Skeletal muscle satellite cell (primary cell): ENCODE measurements at regions not wholly inside any gene's neighbourhood (a gene's known extent, or its start where the extent isn't known, plus 50 kb on each side); places are given as distances from the start of the nearest gene placed in this dataset.

ENCODE experiments used
- H3K27me3 ChIP-seq: 2 replicates; pipeline ENCODE4 v1.7.0; 2013; ENCODE audit warnings: low read length; ENCODE audit not compliant: control insufficient read depth, insufficient read depth
- H3K36me3 ChIP-seq: 2 replicates; pipeline ENCODE4 v1.7.0; 2013; ENCODE audit warnings: mild to moderate bottlenecking, control low read depth, low read length; ENCODE audit not compliant: insufficient read depth
- H3K4me1 ChIP-seq: 2 replicates; pipeline ENCODE4 v1.7.0; 2013; ENCODE audit warnings: low read length; ENCODE audit not compliant: control insufficient read depth, insufficient read depth
- H3K4me2 ChIP-seq: 2 replicates; pipeline ENCODE4 v1.7.0; 2013; ENCODE audit warnings: mild to moderate bottlenecking, low read length
- H3K4me3 ChIP-seq: 2 replicates; pipeline ENCODE4 v1.7.0; 2013; ENCODE audit warnings: low read length
- H3K9ac ChIP-seq: 2 replicates; pipeline ENCODE4 v1.7.0; 2013; ENCODE audit warnings: mild to moderate bottlenecking, low read depth, low read length, moderate library complexity
- H3K9me3 ChIP-seq: replicated peaks from 2 replicates; pipeline ENCODE4 v1.7.0; 2013; ENCODE audit warnings: mild to moderate bottlenecking, control low read depth, low read length

DNA sequence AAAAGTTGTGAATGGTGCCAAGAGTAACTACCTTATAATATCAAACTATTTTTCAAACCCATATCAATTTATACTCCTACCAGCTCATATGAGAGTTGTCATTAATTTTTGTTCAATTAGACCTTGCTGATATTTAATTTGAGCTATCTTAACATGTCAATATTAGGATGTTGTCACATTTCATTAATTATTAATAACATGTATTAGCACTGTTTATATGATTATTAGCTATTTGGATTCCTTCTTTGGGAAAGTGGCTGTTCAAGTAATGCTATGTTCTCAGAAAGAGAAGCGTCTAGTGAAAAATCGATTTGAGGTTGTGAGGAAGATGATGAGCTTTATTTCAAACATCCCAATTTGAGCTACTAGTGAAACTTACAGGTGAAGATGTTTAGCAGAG is 620.2 kb downstream of the KCNJ3 start:
- no peaks in the 10 kb centered on the region for H3K9me3 ChIP-seq
- H3K4me3 ChIP-seq = no peak overlapping the region
- no peak overlapping the region for H3K9ac ChIP-seq
- H3K4me1 ChIP-seq = no peaks in the 10 kb centered on the region
- no peaks in the 10 kb centered on the region for H3K36me3 ChIP-seq
- H3K27me3 ChIP-seq = no peaks in the 10 kb centered on the region
- no peak overlapping the region for H3K4me2 ChIP-seq

DNA sequence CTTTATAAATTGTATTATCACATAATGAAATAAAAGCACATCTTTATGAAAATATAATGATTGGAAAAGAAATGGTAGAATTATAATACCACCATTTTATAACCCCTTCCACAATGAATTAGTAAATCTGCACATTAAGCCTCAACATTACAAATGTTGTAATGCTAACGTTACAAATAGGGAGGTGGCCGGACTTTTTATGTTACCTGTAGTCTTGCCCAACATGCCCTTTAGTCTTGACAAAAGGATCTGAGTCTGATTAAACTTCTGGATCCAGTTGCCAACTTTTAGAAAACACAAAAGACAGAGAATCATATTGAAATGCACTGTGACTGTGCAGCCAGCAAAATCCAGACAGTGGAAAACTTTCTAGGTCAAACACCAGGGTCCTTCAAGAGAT is 617.3 kb downstream of the KCNJ3 start:
- no peaks in the 10 kb centered on the region for H3K4me1 ChIP-seq
- H3K4me2 ChIP-seq = no peak overlapping the region
- no peaks in the 10 kb centered on the region for H3K9me3 ChIP-seq
- H3K9ac ChIP-seq = no peak overlapping the region
- H3K4me3 ChIP-seq = no peak overlapping the region
- no peaks in the 10 kb centered on the region for H3K36me3 ChIP-seq
- no peaks in the 10 kb centered on the region for H3K27me3 ChIP-seq

DNA sequence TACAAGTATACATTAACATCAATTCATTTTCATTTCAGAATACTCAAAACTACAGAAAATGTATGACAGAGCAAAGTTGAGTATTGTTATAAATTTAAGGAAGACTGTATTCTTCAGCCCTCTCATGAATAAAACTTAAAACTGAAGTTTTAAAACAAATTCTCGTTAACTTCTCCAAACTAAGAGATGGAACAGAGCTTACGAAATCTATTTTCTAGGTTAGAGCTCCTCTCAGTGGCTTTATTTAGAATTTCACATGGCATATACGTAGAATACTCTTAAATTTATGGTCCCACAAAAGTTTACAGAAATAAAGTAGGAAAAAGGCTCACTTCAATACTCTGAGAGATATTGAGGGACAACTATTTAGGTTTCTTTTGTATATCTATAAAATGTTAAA is 612.1 kb downstream of the KCNJ3 start:
- no peak overlapping the region for H3K4me2 ChIP-seq
- H3K27me3 ChIP-seq = no peaks in the 10 kb centered on the region
- no peak overlapping the region for H3K4me3 ChIP-seq
- H3K4me1 ChIP-seq = no peaks in the 10 kb centered on the region
- H3K9me3 ChIP-seq = no peaks in the 10 kb centered on the region
- no peaks in the 10 kb centered on the region for H3K36me3 ChIP-seq
- H3K9ac ChIP-seq = no peak overlapping the region

DNA sequence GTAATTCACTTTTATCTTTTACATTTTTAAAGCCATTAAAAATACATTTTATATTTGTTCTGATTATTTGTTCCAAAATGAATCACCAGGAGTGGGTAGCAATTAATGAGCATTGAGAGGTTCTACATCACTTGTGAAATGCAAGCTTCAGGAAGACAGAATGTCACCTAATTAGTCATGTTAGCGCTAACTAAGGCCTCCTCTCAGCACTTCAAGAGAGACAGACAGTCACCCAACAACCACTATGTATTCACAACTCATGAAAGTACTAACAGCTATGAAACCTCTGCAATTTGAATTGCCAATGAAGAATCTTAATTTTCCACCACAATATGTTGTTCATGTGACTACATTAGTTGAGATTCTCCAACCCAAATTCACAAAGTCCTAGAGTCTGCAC is 611.0 kb downstream of the KCNJ3 start:
- Histone ChIP-seq H3K9ac (no peak overlapping the region), H3K36me3 (no peaks in the 10 kb centered on the region), H3K4me1 (no peaks in the 10 kb centered on the region), H3K9me3 (no peaks in the 10 kb centered on the region), H3K27me3 (no peaks in the 10 kb centered on the region), H3K4me3 (no peak overlapping the region), H3K4me2 (no peak overlapping the region)

DNA sequence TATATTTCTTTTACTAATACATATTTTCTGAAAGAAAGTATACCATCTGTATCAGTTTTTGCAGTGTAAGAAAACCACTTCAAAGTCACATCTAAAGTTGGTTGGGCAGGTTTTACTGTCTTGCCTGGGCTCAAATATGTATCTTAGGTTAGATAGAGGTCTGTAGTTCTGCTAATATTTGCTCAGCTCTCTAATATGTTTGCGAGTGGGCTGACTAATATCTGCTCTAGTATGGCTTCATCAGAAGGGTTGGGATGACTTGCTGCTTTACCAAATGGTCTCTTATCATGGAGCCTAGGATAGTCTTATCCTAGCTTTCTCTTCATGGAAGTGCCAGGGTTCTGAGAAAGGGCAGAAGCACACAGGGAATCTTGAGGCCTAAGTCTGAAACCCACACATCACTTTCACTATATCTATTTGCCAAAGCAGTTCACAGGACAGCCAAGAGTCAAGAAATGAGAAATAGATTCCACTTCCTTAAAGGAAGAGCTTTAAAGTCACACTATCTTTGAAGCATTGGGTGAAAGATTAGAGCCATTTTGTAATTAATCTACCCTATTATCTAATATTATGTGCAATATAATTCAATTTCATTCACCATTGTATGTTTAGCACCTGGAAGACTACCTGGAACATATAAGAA is 610.0 kb downstream of the KCNJ3 start:
- Histone ChIP-seq H3K4me2 (no peak overlapping the region), H3K4me3 (no peak overlapping the region), H3K27me3 (no peaks in the 10 kb centered on the region), H3K9ac (no peak overlapping the region), H3K36me3 (no peaks in the 10 kb centered on the region), H3K9me3 (no peaks in the 10 kb centered on the region), H3K4me1 (no peaks in the 10 kb centered on the region)

DNA sequence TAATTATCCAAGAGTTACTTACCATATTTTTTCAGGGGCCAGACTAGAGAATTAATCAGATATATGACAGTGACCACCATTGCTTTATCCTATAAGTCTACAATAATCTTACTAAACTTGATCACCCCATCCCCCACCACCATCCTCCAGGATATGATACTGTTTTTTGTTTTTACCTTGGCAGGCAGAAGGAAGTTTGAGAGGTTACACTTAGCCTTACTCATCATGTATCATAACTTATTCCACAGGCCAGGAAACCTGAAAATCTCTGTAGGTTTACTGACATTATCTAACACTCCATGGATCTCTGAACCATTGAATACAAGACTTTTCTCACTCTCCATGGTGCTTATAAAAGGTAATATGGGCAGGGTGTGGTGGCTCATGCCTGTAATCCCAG is 602.7 kb downstream of the KCNJ3 start:
- H3K4me3 ChIP-seq = no peak overlapping the region
- no peak overlapping the region for H3K4me2 ChIP-seq
- H3K27me3 ChIP-seq = no peaks in the 10 kb centered on the region
- H3K9me3 ChIP-seq = no peaks in the 10 kb centered on the region
- H3K9ac ChIP-seq = no peak overlapping the region
- no peaks in the 10 kb centered on the region for H3K4me1 ChIP-seq
- H3K36me3 ChIP-seq = no peaks in the 10 kb centered on the region

DNA sequence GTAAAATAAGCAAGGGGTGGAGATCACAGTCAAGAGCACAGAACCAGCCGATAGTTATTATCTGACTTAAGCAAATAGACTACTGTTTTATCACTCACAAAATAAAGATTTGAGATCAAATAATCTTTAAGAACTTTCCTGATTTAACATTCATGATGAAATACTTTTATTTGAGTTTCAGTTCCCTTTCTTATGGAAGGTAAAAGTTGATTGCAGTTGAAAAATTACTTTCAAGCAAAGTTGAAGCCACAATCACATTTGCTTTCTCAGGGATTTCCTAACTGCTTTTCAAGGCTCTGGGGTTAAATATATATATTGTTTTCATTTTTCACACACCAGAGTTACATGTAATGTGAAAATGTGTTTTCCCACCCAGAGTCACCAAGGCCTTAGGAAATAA is 599.5 kb downstream of the KCNJ3 start:
- H3K4me1 ChIP-seq = no peaks in the 10 kb centered on the region
- H3K9me3 ChIP-seq = no peaks in the 10 kb centered on the region
- no peak overlapping the region for H3K4me2 ChIP-seq
- no peak overlapping the region for H3K4me3 ChIP-seq
- no peaks in the 10 kb centered on the region for H3K36me3 ChIP-seq
- H3K27me3 ChIP-seq = no peaks in the 10 kb centered on the region
- H3K9ac ChIP-seq = no peak overlapping the region

DNA sequence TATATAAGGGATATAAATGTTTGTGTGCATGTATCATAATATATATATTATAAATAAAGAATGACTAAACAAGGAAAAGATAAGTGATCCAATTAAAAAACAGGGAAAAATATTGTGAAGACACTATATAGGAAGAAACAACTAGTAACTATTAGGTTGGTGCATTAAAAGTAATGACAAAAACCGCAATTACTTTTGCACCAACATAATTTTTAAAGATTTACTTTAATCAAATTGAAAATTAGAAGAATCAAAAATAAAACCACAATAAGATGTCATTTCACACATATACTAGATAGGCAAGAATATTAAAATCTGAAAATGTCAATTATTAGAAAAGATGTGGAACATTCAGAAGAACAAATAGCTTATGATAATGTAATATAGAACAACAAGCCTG is 595.9 kb downstream of the KCNJ3 start:
- Histone ChIP-seq H3K9me3 (no peaks in the 10 kb centered on the region), H3K4me2 (no peak overlapping the region), H3K4me3 (no peak overlapping the region)

DNA sequence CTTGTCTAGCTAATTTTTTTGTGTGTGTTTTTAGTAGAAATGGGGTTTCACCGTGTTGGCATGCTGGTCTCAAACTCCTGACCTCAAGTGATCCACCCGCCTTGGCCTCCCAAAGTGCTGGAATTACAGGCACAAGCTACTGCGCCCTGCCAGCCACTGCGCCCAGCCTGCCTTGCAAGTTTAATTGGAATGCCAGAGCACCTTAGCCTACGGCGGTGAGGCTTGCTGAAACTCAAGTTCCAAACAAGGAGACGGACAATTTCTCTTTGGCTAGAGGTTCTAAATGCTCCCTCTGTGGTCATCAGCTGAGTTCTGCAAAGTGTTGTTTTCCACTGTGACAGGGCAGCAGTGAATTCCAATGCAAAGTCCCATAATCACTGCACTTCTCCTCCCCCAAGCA is 583.4 kb downstream of the KCNJ3 start:
- no peak overlapping the region for H3K9ac ChIP-seq
- no peaks in the 10 kb centered on the region for H3K27me3 ChIP-seq
- H3K9me3 ChIP-seq = no peaks in the 10 kb centered on the region
- H3K4me2 ChIP-seq = no peak overlapping the region
- H3K4me3 ChIP-seq = no peak overlapping the region
- H3K4me1 ChIP-seq = no peaks in the 10 kb centered on the region
- no peaks in the 10 kb centered on the region for H3K36me3 ChIP-seq

More for the DNA sequence above, 595.9 kb downstream of the KCNJ3 start:
- Histone ChIP-seq H3K36me3 (no peaks in the 10 kb centered on the region), H3K9ac (no peak overlapping the region), H3K4me1 (no peaks in the 10 kb centered on the region), H3K27me3 (no peaks in the 10 kb centered on the region)

DNA sequence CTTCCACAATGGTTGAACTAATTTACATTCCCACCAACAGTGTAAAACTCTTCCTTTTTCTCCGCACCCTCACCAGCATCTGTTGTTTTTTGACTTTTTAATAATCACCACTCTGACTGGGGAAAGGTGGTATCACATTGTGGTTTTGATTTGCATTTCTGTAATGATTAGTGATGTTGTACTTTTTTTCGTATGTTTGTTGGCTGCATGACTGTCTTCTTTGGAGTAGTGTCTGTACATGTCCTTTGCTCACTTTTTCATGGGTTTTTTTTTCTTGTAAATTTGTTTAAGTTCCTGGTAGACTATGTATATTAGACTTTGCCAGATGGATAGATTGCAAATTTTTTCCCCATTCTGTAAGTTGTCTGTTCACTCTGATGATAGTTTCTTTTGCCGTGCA is 574.8 kb downstream of the KCNJ3 start:
- Histone ChIP-seq H3K4me3 (no peak overlapping the region), H3K4me2 (no peak overlapping the region), H3K9ac (no peak overlapping the region), H3K36me3 (no peaks in the 10 kb centered on the region), H3K9me3 (no peaks in the 10 kb centered on the region), H3K4me1 (no peaks in the 10 kb centered on the region), H3K27me3 (no peaks in the 10 kb centered on the region)

DNA sequence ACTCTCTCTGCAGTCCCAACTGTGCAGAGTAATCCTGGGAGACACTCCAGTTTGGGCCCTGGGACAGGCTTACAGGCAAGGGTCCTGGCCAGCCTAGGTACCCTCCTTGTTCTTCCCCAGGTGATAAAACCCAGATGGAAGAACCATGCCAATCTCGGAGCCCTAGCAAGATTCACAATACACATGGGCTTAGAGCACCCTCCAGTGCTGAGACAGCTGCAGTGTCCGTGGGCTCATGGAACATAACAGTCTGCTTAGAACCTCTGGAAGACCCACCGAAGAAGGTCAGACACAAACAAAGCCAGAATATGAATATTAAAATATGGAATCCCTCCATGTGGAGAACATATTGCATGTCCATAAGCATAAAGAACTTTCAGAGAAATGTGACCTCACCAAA is 568.1 kb downstream of the KCNJ3 start:
- no peak overlapping the region for H3K9ac ChIP-seq
- no peaks in the 10 kb centered on the region for H3K9me3 ChIP-seq

DNA sequence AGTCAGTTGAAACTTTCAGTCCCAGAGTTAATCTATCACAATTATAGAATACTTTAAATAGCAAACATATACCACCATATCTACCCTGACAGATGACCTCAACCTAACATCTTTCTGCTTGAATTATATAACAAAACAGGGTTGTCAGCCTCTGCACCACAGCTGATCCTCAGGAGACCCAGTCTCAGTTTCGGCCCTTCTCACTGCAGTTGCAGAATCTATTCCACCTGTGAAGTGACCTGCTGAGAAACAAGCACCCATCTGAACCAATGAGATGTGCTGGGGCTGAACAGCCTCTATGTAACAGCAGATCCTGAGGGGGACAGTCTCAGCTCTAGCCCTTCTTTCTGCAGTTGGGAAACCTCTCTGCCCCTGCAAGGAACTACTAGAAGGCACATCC is 567.6 kb downstream of the KCNJ3 start:
- H3K36me3 ChIP-seq = no peaks in the 10 kb centered on the region
- no peak overlapping the region for H3K4me2 ChIP-seq
- H3K9ac ChIP-seq = no peak overlapping the region
- no peak overlapping the region for H3K4me3 ChIP-seq
- H3K27me3 ChIP-seq = no peaks in the 10 kb centered on the region
- no peaks in the 10 kb centered on the region for H3K4me1 ChIP-seq
- no peaks in the 10 kb centered on the region for H3K9me3 ChIP-seq

More for the DNA sequence above, 568.1 kb downstream of the KCNJ3 start:
- no peaks in the 10 kb centered on the region for H3K27me3 ChIP-seq
- H3K4me2 ChIP-seq = no peak overlapping the region
- H3K4me3 ChIP-seq = no peak overlapping the region
- no peaks in the 10 kb centered on the region for H3K36me3 ChIP-seq
- no peaks in the 10 kb centered on the region for H3K4me1 ChIP-seq
